ENCODE measurements at regions not wholly inside any gene's neighbourhood (a gene's known extent, or its start where the extent isn't known, plus 50 kb on each side); places are given as distances from the start of the nearest gene placed in this dataset.
"Not testable (repeated sequence)": the region's sequence is repeated elsewhere in the genome, so short reads cannot be mapped to it uniquely, and the experiment has no call there.

DNA sequence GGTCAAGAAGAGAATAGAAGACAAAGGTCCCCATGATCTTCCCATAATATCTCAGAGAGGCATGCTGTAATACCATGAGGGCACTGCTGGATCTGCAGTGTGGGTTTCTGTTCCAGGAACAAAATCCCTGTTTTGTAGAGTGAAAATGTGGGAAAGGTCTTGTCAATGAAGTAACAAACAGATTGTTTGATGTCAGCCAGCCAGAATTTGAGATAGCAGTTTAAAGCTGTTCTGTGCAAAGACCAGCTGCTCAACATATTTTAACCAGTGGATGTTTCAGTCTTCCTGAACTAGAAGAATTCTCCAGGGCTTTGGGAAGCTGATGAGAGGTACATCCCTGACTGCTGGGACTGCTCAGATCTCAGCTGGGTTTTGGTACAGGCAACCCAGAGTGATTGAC, 1012.5 kb downstream of the DNAJB9 start:
- TF ChIP-seq PAX5 (IDR thresholded peaks at IDR 0.05; ENCODE audit: insufficient read depth, low read length, severe bottlenecking), result no peak
- FAIRE-seq, result no peak

DNA sequence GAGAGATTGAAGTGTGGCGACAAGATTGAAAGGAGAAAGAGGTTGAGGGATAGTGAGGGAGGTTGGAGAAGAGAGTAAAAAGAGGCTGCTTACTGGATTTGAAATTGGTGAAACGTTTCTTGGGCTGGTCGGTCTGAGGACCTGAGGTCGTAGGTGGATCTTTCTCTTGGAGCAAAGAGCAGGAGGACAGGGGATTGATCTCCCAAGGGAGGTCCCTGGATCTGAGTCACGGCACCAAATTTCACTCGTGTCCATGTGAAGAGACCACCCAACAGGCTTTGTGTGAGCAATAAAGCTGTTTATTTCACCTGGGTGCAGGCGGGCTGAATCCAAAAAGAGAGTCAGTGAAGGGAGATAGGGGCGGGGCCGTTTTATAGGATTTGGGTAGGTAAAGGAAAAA, 1027.3 kb downstream of the DNAJB9 start:
- not testable (repeated sequence) for FAIRE-seq; DNase-seq (ENCODE audit: insufficient read length, low spot score)

More for the DNA sequence above, 1012.5 kb downstream of the DNAJB9 start:
- no peak for DNase-seq (ENCODE audit: insufficient read length, low spot score)

DNA sequence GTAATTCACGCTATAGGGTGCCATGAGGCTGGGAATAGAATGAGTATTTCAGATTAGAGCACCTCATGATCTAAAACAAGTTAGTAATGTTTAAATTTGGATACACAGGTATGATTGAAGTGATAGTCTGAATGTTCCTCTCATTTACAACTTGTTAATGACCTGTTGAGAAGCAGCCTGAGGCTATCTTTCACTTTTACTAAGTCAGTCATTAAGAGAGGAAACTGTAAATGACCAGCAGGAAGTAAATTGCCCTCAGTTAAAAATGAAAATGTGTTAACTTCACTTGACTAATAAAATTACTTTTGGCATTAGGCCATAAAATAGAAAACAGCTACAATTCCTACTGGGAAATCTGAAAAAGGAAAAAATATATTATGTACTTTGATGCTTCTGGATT, 1042.0 kb downstream of the DNAJB9 start:
- FAIRE-seq, result no peak
- DNase-seq (ENCODE audit: insufficient read length, low spot score), result no peak
- TF ChIP-seq POU2F2 (IDR thresholded peaks at IDR 0.05; ENCODE audit: low read depth, low read length) (no peak), POLR2A (IDR thresholded peaks at IDR 0.05; ENCODE audit: low read depth, low read length) (no peak), SPI1 (IDR thresholded peaks at IDR 0.05; ENCODE audit: low read depth, low read length) (no peak), TAF1 (IDR thresholded peaks at IDR 0.05; ENCODE audit: low read depth, low read length) (no peak), POLR2AphosphoS5 (IDR thresholded peaks at IDR 0.05; ENCODE audit: low read depth, low read length) (no peak), PAX5 (IDR thresholded peaks at IDR 0.05; ENCODE audit: insufficient read depth, low read length, severe bottlenecking) (no peak)

DNA sequence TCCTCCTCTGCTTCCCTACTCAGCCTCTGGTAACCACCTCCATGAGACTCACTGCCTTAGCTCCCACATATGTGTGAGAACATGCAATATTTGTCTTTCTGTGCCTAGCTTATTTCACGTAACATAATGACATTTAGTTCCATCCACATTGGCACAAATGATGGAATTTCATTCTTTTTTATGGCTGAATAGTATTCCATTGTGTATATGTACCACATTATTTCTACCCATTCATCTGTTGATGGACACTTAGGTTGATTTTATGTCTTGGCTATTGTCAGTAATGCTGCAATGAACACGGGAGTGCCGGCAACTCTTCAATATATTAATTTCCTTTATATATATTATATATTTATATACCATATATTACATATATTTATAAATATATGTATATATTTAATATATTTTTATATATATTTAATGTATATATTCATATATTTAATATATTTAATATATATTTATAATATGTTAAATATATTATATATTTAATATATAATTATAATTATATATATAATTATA, 1046.9 kb downstream of the DNAJB9 start:
- no peak for FAIRE-seq
- TF ChIP-seq PAX5 (IDR thresholded peaks at IDR 0.05; ENCODE audit: insufficient read depth, low read length, severe bottlenecking) (no peak), POU2F2 (IDR thresholded peaks at IDR 0.05; ENCODE audit: low read depth, low read length) (no peak), SPI1 (IDR thresholded peaks at IDR 0.05; ENCODE audit: low read depth, low read length) (no peak), POLR2AphosphoS5 (IDR thresholded peaks at IDR 0.05; ENCODE audit: low read depth, low read length) (no peak), POLR2A (IDR thresholded peaks at IDR 0.05; ENCODE audit: low read depth, low read length) (no peak)
- DNase-seq (ENCODE audit: insufficient read length, low spot score), result no peak

DNA sequence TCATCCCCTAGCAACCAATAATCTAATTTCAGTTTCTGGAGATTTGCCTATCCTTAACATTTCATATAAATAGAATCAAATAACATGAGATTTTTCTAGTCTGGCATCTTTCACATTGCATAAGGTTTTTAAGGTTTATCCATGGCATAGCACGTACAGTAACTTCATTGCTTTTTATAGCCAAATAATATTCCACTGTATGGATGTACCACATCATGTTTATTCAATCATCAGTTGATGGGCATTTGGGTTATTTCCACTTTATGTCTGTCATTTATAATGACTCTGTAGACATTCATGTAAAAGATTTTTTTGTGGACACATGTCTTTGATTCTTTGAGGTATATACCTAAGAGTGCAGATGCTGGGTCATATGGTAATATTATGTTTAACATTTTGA, 1052.6 kb downstream of the DNAJB9 start:
- FAIRE-seq (no peak), DNase-seq (ENCODE audit: insufficient read length, low spot score) (no peak)

DNA sequence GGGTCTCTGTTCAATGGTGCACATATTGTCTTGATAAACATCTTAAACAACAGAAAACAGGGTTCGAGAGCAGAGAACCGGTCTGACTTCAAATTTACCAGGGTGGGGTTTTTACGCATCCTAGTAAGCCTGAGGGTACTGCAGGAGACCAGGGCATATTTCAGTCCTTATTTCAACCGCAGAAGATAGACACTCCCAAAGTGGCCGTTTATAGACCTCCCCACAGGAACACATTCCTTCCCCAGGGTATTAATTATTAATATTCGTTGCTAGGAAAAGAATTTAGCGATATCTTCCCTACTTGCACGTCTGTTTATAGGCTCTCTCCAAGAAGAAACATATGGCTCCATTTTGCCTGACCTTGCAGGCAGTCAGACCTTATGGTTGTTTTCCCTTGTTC, 1063.2 kb downstream of the DNAJB9 start:
- FAIRE-seq; DNase-seq (ENCODE audit: insufficient read length, low spot score): not testable (repeated sequence)

More for the DNA sequence above, 1052.6 kb downstream of the DNAJB9 start:
- TF ChIP-seq POLR2AphosphoS5 (IDR thresholded peaks at IDR 0.05; ENCODE audit: low read depth, low read length) (no peak), PAX5 (IDR thresholded peaks at IDR 0.05; ENCODE audit: insufficient read depth, low read length, severe bottlenecking) (no peak), POU2F2 (IDR thresholded peaks at IDR 0.05; ENCODE audit: low read depth, low read length) (no peak), POLR2A (IDR thresholded peaks at IDR 0.05; ENCODE audit: low read depth, low read length) (no peak), TAF1 (IDR thresholded peaks at IDR 0.05; ENCODE audit: low read depth, low read length) (no peak), SPI1 (IDR thresholded peaks at IDR 0.05; ENCODE audit: low read depth, low read length) (no peak)

DNA sequence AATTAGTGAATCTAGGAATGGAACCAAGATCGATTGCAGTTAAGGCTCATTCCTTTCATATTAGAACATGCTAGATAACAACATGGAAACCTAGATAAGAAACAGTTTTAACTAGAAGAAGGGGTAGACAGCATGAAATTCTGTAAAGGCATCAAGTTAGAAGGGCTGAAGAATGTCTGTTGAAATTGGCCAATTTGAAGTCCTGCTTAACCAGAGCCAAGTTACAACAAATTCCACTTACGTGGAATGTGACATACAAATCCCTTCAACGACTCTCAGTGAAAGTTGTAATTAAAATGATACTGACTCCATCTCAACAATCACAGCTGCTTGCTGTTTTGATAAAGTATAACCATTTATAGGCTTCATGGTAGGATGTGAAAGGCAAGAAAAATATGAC, 1065.7 kb downstream of the DNAJB9 start:
- TF ChIP-seq PAX5 (IDR thresholded peaks at IDR 0.05; ENCODE audit: insufficient read depth, low read length, severe bottlenecking) (no peak), POLR2AphosphoS5 (IDR thresholded peaks at IDR 0.05; ENCODE audit: low read depth, low read length) (no peak), SPI1 (IDR thresholded peaks at IDR 0.05; ENCODE audit: low read depth, low read length) (no peak), TAF1 (IDR thresholded peaks at IDR 0.05; ENCODE audit: low read depth, low read length) (no peak), POLR2A (IDR thresholded peaks at IDR 0.05; ENCODE audit: low read depth, low read length) (no peak), POU2F2 (IDR thresholded peaks at IDR 0.05; ENCODE audit: low read depth, low read length) (no peak)

DNA sequence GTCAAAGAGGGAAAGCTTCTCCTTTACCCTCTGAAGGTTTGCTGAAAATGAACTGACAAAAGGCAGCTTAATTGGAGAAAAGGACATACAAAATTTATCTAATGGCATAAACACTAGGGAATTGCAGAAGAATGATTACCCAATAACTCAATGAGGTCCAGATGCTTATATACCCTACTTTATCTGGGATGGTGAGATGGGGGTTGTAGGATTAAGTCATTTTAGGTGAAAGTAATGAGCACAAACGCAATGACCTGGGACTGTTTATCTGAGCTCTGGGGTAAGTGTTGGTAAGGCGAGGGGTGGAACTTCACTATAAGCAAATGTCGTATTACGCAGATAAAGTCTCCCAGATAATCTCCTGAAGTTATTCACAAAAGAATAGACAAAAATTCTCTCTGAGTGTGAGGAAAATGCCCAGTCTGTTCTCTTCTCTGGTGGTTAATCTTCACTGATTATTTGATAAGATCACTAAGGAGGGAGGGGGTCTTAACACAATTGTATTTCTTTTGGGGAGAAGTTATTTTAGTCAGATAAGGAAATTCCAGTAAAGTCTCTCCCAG, 1067.8 kb downstream of the DNAJB9 start:
- FAIRE-seq (no peak), DNase-seq (ENCODE audit: insufficient read length, low spot score) (no peak)
- TF ChIP-seq TAF1 (IDR thresholded peaks at IDR 0.05; ENCODE audit: low read depth, low read length), result no peak
- TF ChIP-seq PAX5 (IDR thresholded peaks at IDR 0.05; ENCODE audit: insufficient read depth, low read length, severe bottlenecking), result no peak
- TF ChIP-seq POU2F2 (IDR thresholded peaks at IDR 0.05; ENCODE audit: low read depth, low read length), result no peak
- no peak for TF ChIP-seq SPI1 (IDR thresholded peaks at IDR 0.05; ENCODE audit: low read depth, low read length)
- no peak for TF ChIP-seq POLR2AphosphoS5 (IDR thresholded peaks at IDR 0.05; ENCODE audit: low read depth, low read length)
- TF ChIP-seq POLR2A (IDR thresholded peaks at IDR 0.05; ENCODE audit: low read depth, low read length), result no peak

More for the DNA sequence above, 1065.7 kb downstream of the DNAJB9 start:
- FAIRE-seq (no peak), DNase-seq (ENCODE audit: insufficient read length, low spot score) (no peak)

DNA sequence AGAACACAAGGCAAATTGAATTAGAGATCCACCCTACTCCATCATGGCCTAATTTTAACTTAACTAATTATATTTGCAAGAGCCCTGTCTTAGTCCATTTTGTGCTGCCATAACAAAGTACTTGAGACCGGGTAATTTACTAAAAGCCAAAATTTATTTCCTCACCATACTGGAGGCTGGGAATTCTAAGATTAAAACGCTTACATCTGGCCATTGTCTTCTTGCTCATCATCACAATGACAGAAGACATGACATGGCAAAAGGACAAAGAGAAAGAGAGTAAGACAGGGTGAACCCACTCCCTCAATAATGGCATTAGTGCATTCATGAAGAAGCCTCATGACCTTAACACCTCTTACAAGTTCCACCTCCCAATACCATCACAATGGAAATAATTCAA, 1068.6 kb downstream of the DNAJB9 start:
- TF ChIP-seq POLR2A (IDR thresholded peaks at IDR 0.05; ENCODE audit: low read depth, low read length) (no peak), PAX5 (IDR thresholded peaks at IDR 0.05; ENCODE audit: insufficient read depth, low read length, severe bottlenecking) (no peak), SPI1 (IDR thresholded peaks at IDR 0.05; ENCODE audit: low read depth, low read length) (no peak)
- no peak for FAIRE-seq
- DNase-seq (ENCODE audit: insufficient read length, low spot score), result no peak

DNA sequence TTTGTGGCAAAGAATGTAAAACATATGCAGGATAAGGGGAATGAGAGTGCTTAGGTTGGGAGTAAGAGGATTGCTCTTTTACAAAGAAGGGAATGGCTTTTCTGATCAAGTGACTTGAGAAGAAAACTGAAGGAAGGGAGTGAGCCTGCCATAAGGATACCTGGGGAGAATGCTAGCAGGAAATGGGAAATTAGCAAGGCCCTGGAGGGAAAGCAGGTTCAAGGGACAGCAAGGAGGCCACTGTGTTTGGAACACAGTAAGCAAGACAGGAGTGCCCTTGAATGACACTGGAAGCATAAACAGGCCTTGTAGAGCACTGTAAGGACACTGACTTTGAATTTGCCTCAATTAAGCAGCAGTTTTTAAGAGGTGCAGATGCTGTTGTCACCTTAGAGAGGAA, 1069.9 kb downstream of the DNAJB9 start:
- TF ChIP-seq SPI1 (IDR thresholded peaks at IDR 0.05; ENCODE audit: low read depth, low read length) (no peak), POLR2A (IDR thresholded peaks at IDR 0.05; ENCODE audit: low read depth, low read length) (no peak), TAF1 (IDR thresholded peaks at IDR 0.05; ENCODE audit: low read depth, low read length) (no peak), PAX5 (IDR thresholded peaks at IDR 0.05; ENCODE audit: insufficient read depth, low read length, severe bottlenecking) (no peak), POLR2AphosphoS5 (IDR thresholded peaks at IDR 0.05; ENCODE audit: low read depth, low read length) (no peak), POU2F2 (IDR thresholded peaks at IDR 0.05; ENCODE audit: low read depth, low read length) (no peak)
- FAIRE-seq (no peak), DNase-seq (ENCODE audit: insufficient read length, low spot score) (no peak)

DNA sequence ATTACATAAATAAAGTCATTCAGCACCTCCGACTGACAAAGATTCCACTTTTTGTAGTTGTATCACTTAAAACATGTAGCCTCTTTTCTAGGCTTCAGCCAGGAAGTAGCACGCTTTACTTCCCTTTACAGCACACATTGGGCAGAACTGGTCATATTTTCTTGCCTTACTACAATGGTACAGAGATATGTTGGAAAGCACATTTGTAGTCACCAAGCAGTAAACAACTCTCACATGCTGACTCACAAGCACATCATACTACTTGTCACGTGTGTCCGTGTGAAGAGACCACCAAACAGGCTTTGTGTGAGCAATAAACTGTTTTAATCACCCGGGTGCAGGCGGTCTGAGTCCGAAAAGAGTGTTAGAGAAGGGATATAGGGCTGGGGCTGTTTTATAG, 1071.8 kb downstream of the DNAJB9 start:
- TF ChIP-seq TAF1 (IDR thresholded peaks at IDR 0.05; ENCODE audit: low read depth, low read length), result no peak
- TF ChIP-seq PAX5 (IDR thresholded peaks at IDR 0.05; ENCODE audit: insufficient read depth, low read length, severe bottlenecking), result no peak

More for the DNA sequence above, 1071.8 kb downstream of the DNAJB9 start:
- DNase-seq (ENCODE audit: insufficient read length, low spot score), result no peak
- FAIRE-seq, result no peak

All from GM12891 (cell line).